NB4 (cell line): ENCODE measurements at regions not wholly inside any gene's neighbourhood (a gene's known extent, or its start where the extent isn't known, plus 50 kb on each side); places are given as distances from the start of the nearest gene placed in this dataset.

Experiments used
- MYC ChIP-seq: IDR thresholded peaks from 2 replicates; pipeline ENCODE4 v1.6.1; 2011; ENCODE audit warnings: low read depth, low read length
- TF ChIP-seq, protein P1 (sequence below): IDR thresholded peaks from one replicate; pipeline ENCODE4 v1.5.1; 2012; ENCODE audit warnings: low read depth, low read length
- TF ChIP-seq, protein P2 (sequence below): IDR thresholded peaks from 2 replicates; pipeline ENCODE4 v1.6.1; 2011; ENCODE audit warnings: low read depth, low read length

DNA sequence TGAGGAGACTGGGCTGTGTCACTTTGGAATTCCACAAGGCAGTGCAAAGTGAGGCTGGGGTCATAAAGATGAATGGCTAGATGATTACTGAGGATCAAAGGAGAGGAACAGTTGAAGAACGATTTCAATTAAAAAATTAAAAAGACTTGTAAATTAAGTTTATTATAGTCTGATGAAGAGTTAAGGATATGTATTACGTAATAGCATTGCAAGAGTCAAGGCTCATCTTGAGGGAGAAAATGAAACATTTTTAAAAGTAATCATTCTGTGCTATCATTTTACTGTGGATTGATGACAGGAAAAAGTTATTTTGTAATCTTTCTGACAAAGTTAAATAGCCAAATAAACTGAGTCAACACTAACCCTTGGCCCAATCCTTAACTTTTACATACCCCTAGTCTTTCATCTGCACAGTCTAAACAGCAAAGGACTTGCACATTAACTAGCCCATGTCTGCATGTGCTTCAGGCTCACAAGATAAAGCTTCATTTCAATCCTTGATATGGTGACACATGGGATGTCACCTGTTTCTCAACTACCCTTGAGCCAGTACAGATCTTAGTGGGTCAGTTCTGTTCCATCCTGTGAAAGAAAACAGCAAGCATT lies 465.5 kb upstream of the CTSO start:
- TF ChIP-seq, protein P1, sequence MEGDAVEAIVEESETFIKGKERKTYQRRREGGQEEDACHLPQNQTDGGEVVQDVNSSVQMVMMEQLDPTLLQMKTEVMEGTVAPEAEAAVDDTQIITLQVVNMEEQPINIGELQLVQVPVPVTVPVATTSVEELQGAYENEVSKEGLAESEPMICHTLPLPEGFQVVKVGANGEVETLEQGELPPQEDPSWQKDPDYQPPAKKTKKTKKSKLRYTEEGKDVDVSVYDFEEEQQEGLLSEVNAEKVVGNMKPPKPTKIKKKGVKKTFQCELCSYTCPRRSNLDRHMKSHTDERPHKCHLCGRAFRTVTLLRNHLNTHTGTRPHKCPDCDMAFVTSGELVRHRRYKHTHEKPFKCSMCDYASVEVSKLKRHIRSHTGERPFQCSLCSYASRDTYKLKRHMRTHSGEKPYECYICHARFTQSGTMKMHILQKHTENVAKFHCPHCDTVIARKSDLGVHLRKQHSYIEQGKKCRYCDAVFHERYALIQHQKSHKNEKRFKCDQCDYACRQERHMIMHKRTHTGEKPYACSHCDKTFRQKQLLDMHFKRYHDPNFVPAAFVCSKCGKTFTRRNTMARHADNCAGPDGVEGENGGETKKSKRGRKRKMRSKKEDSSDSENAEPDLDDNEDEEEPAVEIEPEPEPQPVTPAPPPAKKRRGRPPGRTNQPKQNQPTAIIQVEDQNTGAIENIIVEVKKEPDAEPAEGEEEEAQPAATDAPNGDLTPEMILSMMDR = no peak
- TF ChIP-seq, protein P2, sequence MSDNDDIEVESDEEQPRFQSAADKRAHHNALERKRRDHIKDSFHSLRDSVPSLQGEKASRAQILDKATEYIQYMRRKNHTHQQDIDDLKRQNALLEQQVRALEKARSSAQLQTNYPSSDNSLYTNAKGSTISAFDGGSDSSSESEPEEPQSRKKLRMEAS = no peak
- TF ChIP-seq MYC = no peak
